ENCODE measurements at regions not wholly inside any gene's neighbourhood (a gene's known extent, or its start where the extent isn't known, plus 50 kb on each side); places are given as distances from the start of the nearest gene placed in this dataset.

GRCh38 chr3:187977659-187978058 is 176.3 kb upstream of the LPP start (continued):
- TF ChIP-seq ZFP36 (IDR thresholded peaks at IDR 0.05; ENCODE audit: borderline replicate concordance, partially characterized antibody) (no peak), NFE2L2 (conservative IDR thresholded peaks at IDR 0.05; ENCODE audit: low read length) (no peak), RFX5 (IDR thresholded peaks at IDR 0.05) (no peak)

GRCh38 chr3:187978433-187979011 is 175.4 kb upstream of the LPP start:
- Histone ChIP-seq H3K9me3 (peaks cover 5% of the 10 kb centered on the region; the same call in 2 of the 3 replicates), H3K27ac (no peak overlapping the region), H3K4me2 (no peak overlapping the region), H3K4me1 (no peaks in the 10 kb centered on the region), H3K4me3 (no peak overlapping the region)
- ATAC-seq: no peak
- 91% methylated on average over 5 of the region's 5 CpGs for WGBS (ENCODE audit: missing lambda C conversion rate)
- CTCF ChIA-PET: no interaction called here
- no peak for TF ChIP-seq HES2 (IDR thresholded peaks at IDR 0.05)
- no peak for TF ChIP-seq JUN (IDR thresholded peaks at IDR 0.05)
- no peak for TF ChIP-seq POLR2A (IDR thresholded peaks at IDR 0.05; ENCODE audit: low read length)
- TF ChIP-seq ZFP36 (IDR thresholded peaks at IDR 0.05; ENCODE audit: borderline replicate concordance, partially characterized antibody): no peak
- no peak for TF ChIP-seq MAFK (IDR thresholded peaks at IDR 0.05; ENCODE audit: partially characterized antibody)
- TF ChIP-seq NPAS2 (CRISPR knock-in tag; IDR thresholded peaks at IDR 0.05; ENCODE audit: borderline replicate concordance): no peak
- TF ChIP-seq FOSB (CRISPR knock-in tag; IDR thresholded peaks at IDR 0.05): no peak
- no peak for TF ChIP-seq MAZ (IDR thresholded peaks at IDR 0.05; ENCODE audit: borderline replicate concordance, low read depth, low read length)
- TF ChIP-seq MAX (IDR thresholded peaks at IDR 0.05): no peak
- POLR2A ChIA-PET: no interaction called here
- DNase-seq (ENCODE audit: low read depth in 1 of 2, low spot score in 1 of 2): no peak
- FAIRE-seq: no peak

- H3K4me3 ChIP-seq: no peak overlapping the region
- H3K9me3 ChIP-seq: peaks cover 5% of the 10 kb centered on the region; the same call in 2 of the 3 replicates
- TF ChIP-seq CHD2 (IDR thresholded peaks at IDR 0.05; ENCODE audit: low read length, partially characterized antibody) (no peak), EHMT2 (IDR thresholded peaks at IDR 0.05; ENCODE audit: low read depth) (no peak), RARB (CRISPR knock-in tag; IDR thresholded peaks at IDR 0.05) (no peak), NPAS2 (CRISPR knock-in tag; IDR thresholded peaks at IDR 0.05; ENCODE audit: borderline replicate concordance) (no peak), EP300 (IDR thresholded peaks at IDR 0.05) (no peak), RAD21 (conservative IDR thresholded peaks at IDR 0.05 in 1 of 2, IDR thresholded peaks at IDR 0.05 in 1 of 2) (no peak), BCL3 (IDR thresholded peaks at IDR 0.05) (no peak), FOXS1 (CRISPR knock-in tag; IDR thresholded peaks at IDR 0.05) (no peak), KDM5A (IDR thresholded peaks at IDR 0.05) (no peak), GATA3 (IDR thresholded peaks at IDR 0.05; ENCODE audit: borderline replicate concordance) (no peak), FOSL2 (IDR thresholded peaks at IDR 0.05) (no peak), FOSL2 (CRISPR knock-in tag; IDR thresholded peaks at IDR 0.05) (no peak), SREBF2 (IDR thresholded peaks at IDR 0.05) (no peak)
- no peak overlapping the region for H3K4me2 ChIP-seq
- no peaks in the 10 kb centered on the region for H3K4me1 ChIP-seq
- no peak for ATAC-seq
- ChIA-PET CTCF (no interaction called here), POLR2A (no interaction called here)
- FAIRE-seq: no peak
- DNase-seq (ENCODE audit: low read depth in 1 of 2, low spot score in 1 of 2): no peak
- 100% methylated on average over 1 of the region's 2 CpGs for WGBS (ENCODE audit: missing lambda C conversion rate)
- no peak overlapping the region for H3K27ac ChIP-seq
These were observed 174.4 kb upstream of the LPP start for GRCh38 chr3:187979564-187979963.

GRCh38 chr3:187980861-187981260 is 173.1 kb upstream of the LPP start:
- ATAC-seq (no peak), DNase-seq (ENCODE audit: low read depth in 1 of 2, low spot score in 1 of 2) (no peak), FAIRE-seq (no peak)
- Histone ChIP-seq H3K4me3 (no peak overlapping the region), H3K4me1 (peaks cover 3% of the 10 kb centered on the region; the same call in 2 of the 3 replicates), H3K4me2 (no peak overlapping the region), H3K9me3 (peaks cover 5% of the 10 kb centered on the region; the same call in 2 of the 3 replicates), H3K27ac (no peak overlapping the region)
- ChIA-PET POLR2A (no interaction called here), CTCF (no interaction called here)
- no peak for TF ChIP-seq KDM1A (IDR thresholded peaks at IDR 0.05; ENCODE audit: low read depth)
- no peak for TF ChIP-seq ZSCAN20 (CRISPR knock-in tag; IDR thresholded peaks at IDR 0.05)
- TF ChIP-seq BHLHE40 (IDR thresholded peaks at IDR 0.05; ENCODE audit: low read depth, low read length): no peak
- no peak for TF ChIP-seq HES2 (IDR thresholded peaks at IDR 0.05)
- no peak for TF ChIP-seq CHD4 (IDR thresholded peaks at IDR 0.05; ENCODE audit: borderline replicate concordance)
- 68% methylated on average over 3 of the region's 3 CpGs for WGBS (ENCODE audit: missing lambda C conversion rate)

All from A549 (cell line).